ENCODE measurements at regions not wholly inside any gene's neighbourhood (a gene's known extent, or its start where the extent isn't known, plus 50 kb on each side); places are given as distances from the start of the nearest gene placed in this dataset.
"Not testable (repeated sequence)": the region's sequence is repeated elsewhere in the genome, so short reads cannot be mapped to it uniquely, and the experiment has no call there.

- no peaks in the 10 kb centered on the region for H3K27me3 ChIP-seq (ENCODE audit: control insufficient read depth, insufficient read depth, low read length)
- no CpG with 5 or more reads among the region's 1 CpG for WGBS (ENCODE audit: insufficient coverage)
- peak; percentile 77 for DNase-seq
These were observed 169.4 kb upstream of the ZNF385D start for GRCh38 chr3:21920421-21920861.

GRCh38 chr3:21923156-21923555, 172.1 kb upstream of the ZNF385D start:
- H3K9me3 ChIP-seq (replicated peaks; ENCODE audit: control insufficient read depth, low read depth, low read length); H3K4me3 ChIP-seq (ENCODE audit: low read length); H3K27me3 ChIP-seq (ENCODE audit: control insufficient read depth, insufficient read depth, low read length); H3K4me1 ChIP-seq (ENCODE audit: control insufficient read depth, insufficient read depth, low read length); H3K27ac ChIP-seq (ENCODE audit: low read length); H3K36me3 ChIP-seq (ENCODE audit: control insufficient read depth, insufficient read depth, low read length); DNase-seq: not testable (repeated sequence)
- WGBS (ENCODE audit: insufficient coverage): no CpG with 5 or more reads among the region's 1 CpG

More at GRCh38 chr3:21920421-21920861, 169.4 kb upstream of the ZNF385D start:
- Histone ChIP-seq H3K4me1 (ENCODE audit: control insufficient read depth, insufficient read depth, low read length) (no peaks in the 10 kb centered on the region), H3K27ac (ENCODE audit: low read length) (no peak overlapping the region), H3K9me3 (replicated peaks; ENCODE audit: control insufficient read depth, low read depth, low read length) (no peaks in the 10 kb centered on the region), H3K36me3 (ENCODE audit: control insufficient read depth, insufficient read depth, low read length) (no peaks in the 10 kb centered on the region), H3K4me3 (ENCODE audit: low read length) (no peak overlapping the region)

- Histone ChIP-seq H3K27me3 (ENCODE audit: control insufficient read depth, insufficient read depth, low read length) (no peaks in the 10 kb centered on the region), H3K4me3 (ENCODE audit: low read length) (no peak overlapping the region), H3K9me3 (replicated peaks; ENCODE audit: control insufficient read depth, low read depth, low read length) (no peaks in the 10 kb centered on the region), H3K4me1 (ENCODE audit: control insufficient read depth, insufficient read depth, low read length) (no peaks in the 10 kb centered on the region), H3K27ac (ENCODE audit: low read length) (no peak overlapping the region), H3K36me3 (ENCODE audit: control insufficient read depth, insufficient read depth, low read length) (no peaks in the 10 kb centered on the region)
- no CpG with 5 or more reads among the region's 3 CpGs for WGBS (ENCODE audit: insufficient coverage)
- DNase-seq: peak; percentile 65
These were observed 176.3 kb upstream of the ZNF385D start for GRCh38 chr3:21927261-21927660.

GRCh38 chr3:21934591-21934990, 183.6 kb upstream of the ZNF385D start:
- Histone ChIP-seq H3K36me3 (ENCODE audit: control insufficient read depth, insufficient read depth, low read length) (no peaks in the 10 kb centered on the region), H3K4me1 (ENCODE audit: control insufficient read depth, insufficient read depth, low read length) (no peaks in the 10 kb centered on the region), H3K4me3 (ENCODE audit: low read length) (no peak overlapping the region), H3K9me3 (replicated peaks; ENCODE audit: control insufficient read depth, low read depth, low read length) (no peaks in the 10 kb centered on the region), H3K27me3 (ENCODE audit: control insufficient read depth, insufficient read depth, low read length) (no peaks in the 10 kb centered on the region), H3K27ac (ENCODE audit: low read length) (no peak overlapping the region)
- DNase-seq: no peak

GRCh38 chr3:21936207-21936606, 185.2 kb upstream of the ZNF385D start:
- Histone ChIP-seq H3K4me3 (ENCODE audit: low read length) (no peak overlapping the region), H3K36me3 (ENCODE audit: control insufficient read depth, insufficient read depth, low read length) (no peaks in the 10 kb centered on the region), H3K27ac (ENCODE audit: low read length) (no peak overlapping the region), H3K9me3 (replicated peaks; ENCODE audit: control insufficient read depth, low read depth, low read length) (no peaks in the 10 kb centered on the region), H3K27me3 (ENCODE audit: control insufficient read depth, insufficient read depth, low read length) (no peaks in the 10 kb centered on the region), H3K4me1 (ENCODE audit: control insufficient read depth, insufficient read depth, low read length) (no peaks in the 10 kb centered on the region)
- WGBS (ENCODE audit: insufficient coverage): no CpG with 5 or more reads among the region's 2 CpGs
- no peak for DNase-seq

GRCh38 chr3:21938267-21938681, 187.3 kb upstream of the ZNF385D start:
- peak; percentile 46 for DNase-seq
- H3K27me3 ChIP-seq (ENCODE audit: control insufficient read depth, insufficient read depth, low read length): no peaks in the 10 kb centered on the region
- no peaks in the 10 kb centered on the region for H3K36me3 ChIP-seq (ENCODE audit: control insufficient read depth, insufficient read depth, low read length)
- no peak overlapping the region for H3K27ac ChIP-seq (ENCODE audit: low read length)
- 83% methylated on average over 4 of the region's 5 CpGs for WGBS (ENCODE audit: insufficient coverage)
- no peaks in the 10 kb centered on the region for H3K9me3 ChIP-seq (replicated peaks; ENCODE audit: control insufficient read depth, low read depth, low read length)
- H3K4me3 ChIP-seq (ENCODE audit: low read length): no peak overlapping the region
- no peaks in the 10 kb centered on the region for H3K4me1 ChIP-seq (ENCODE audit: control insufficient read depth, insufficient read depth, low read length)

GRCh38 chr3:21942328-21942727, 191.3 kb upstream of the ZNF385D start:
- Histone ChIP-seq H3K4me3 (ENCODE audit: low read length) (no peak overlapping the region), H3K4me1 (ENCODE audit: control insufficient read depth, insufficient read depth, low read length) (no peaks in the 10 kb centered on the region), H3K9me3 (replicated peaks; ENCODE audit: control insufficient read depth, low read depth, low read length) (no peaks in the 10 kb centered on the region), H3K36me3 (ENCODE audit: control insufficient read depth, insufficient read depth, low read length) (no peaks in the 10 kb centered on the region), H3K27me3 (ENCODE audit: control insufficient read depth, insufficient read depth, low read length) (no peaks in the 10 kb centered on the region), H3K27ac (ENCODE audit: low read length) (no peak overlapping the region)
- WGBS (ENCODE audit: insufficient coverage): no CpG with 5 or more reads among the region's 6 CpGs
- peak; percentile 74 for DNase-seq

- Histone ChIP-seq H3K4me1 (ENCODE audit: control insufficient read depth, insufficient read depth, low read length) (no peaks in the 10 kb centered on the region), H3K27me3 (ENCODE audit: control insufficient read depth, insufficient read depth, low read length) (no peaks in the 10 kb centered on the region), H3K27ac (ENCODE audit: low read length) (no peak overlapping the region), H3K9me3 (replicated peaks; ENCODE audit: control insufficient read depth, low read depth, low read length) (no peaks in the 10 kb centered on the region), H3K4me3 (ENCODE audit: low read length) (no peak overlapping the region), H3K36me3 (ENCODE audit: control insufficient read depth, insufficient read depth, low read length) (no peaks in the 10 kb centered on the region)
- 69% methylated on average over 4 of the region's 6 CpGs for WGBS (ENCODE audit: insufficient coverage)
- peak; percentile 36 for DNase-seq
These were observed 193.2 kb upstream of the ZNF385D start for GRCh38 chr3:21944251-21944650.

- no peaks in the 10 kb centered on the region for H3K36me3 ChIP-seq (ENCODE audit: control insufficient read depth, insufficient read depth, low read length)
- H3K9me3 ChIP-seq (replicated peaks; ENCODE audit: control insufficient read depth, low read depth, low read length): no peaks in the 10 kb centered on the region
- H3K27me3 ChIP-seq (ENCODE audit: control insufficient read depth, insufficient read depth, low read length): no peaks in the 10 kb centered on the region
- 66% methylated on average over 2 of the region's 3 CpGs for WGBS (ENCODE audit: insufficient coverage)
- no peak overlapping the region for H3K27ac ChIP-seq (ENCODE audit: low read length)
- DNase-seq: no peak
- H3K4me1 ChIP-seq (ENCODE audit: control insufficient read depth, insufficient read depth, low read length): no peaks in the 10 kb centered on the region
- no peak overlapping the region for H3K4me3 ChIP-seq (ENCODE audit: low read length)
These were observed 201.8 kb upstream of the ZNF385D start for GRCh38 chr3:21952856-21953255.

- Histone ChIP-seq H3K36me3 (ENCODE audit: control insufficient read depth, insufficient read depth, low read length) (no peaks in the 10 kb centered on the region), H3K9me3 (replicated peaks; ENCODE audit: control insufficient read depth, low read depth, low read length) (no peaks in the 10 kb centered on the region), H3K27me3 (ENCODE audit: control insufficient read depth, insufficient read depth, low read length) (no peaks in the 10 kb centered on the region), H3K27ac (ENCODE audit: low read length) (no peak overlapping the region), H3K4me1 (ENCODE audit: control insufficient read depth, insufficient read depth, low read length) (no peaks in the 10 kb centered on the region), H3K4me3 (ENCODE audit: low read length) (no peak overlapping the region)
- WGBS (ENCODE audit: insufficient coverage): 40% methylated on average over 1 of the region's 2 CpGs
- DNase-seq: peak; percentile 33
These were observed 203.7 kb upstream of the ZNF385D start for GRCh38 chr3:21954709-21955108.

- no peaks in the 10 kb centered on the region for H3K27me3 ChIP-seq (ENCODE audit: control insufficient read depth, insufficient read depth, low read length)
These were observed 204.4 kb upstream of the ZNF385D start for GRCh38 chr3:21955406-21955805.

More at GRCh38 chr3:21955406-21955805, 204.4 kb upstream of the ZNF385D start:
- Histone ChIP-seq H3K9me3 (replicated peaks; ENCODE audit: control insufficient read depth, low read depth, low read length) (no peaks in the 10 kb centered on the region), H3K36me3 (ENCODE audit: control insufficient read depth, insufficient read depth, low read length) (no peaks in the 10 kb centered on the region), H3K27ac (ENCODE audit: low read length) (no peak overlapping the region), H3K4me3 (ENCODE audit: low read length) (no peak overlapping the region), H3K4me1 (ENCODE audit: control insufficient read depth, insufficient read depth, low read length) (no peaks in the 10 kb centered on the region)
- WGBS (ENCODE audit: insufficient coverage): no CpG with 5 or more reads among the region's 2 CpGs
- DNase-seq: no peak
